IMR-90 (cell line): ENCODE measurements at regions not wholly inside any gene's neighbourhood (a gene's known extent, or its start where the extent isn't known, plus 50 kb on each side); places are given as distances from the start of the nearest gene placed in this dataset.

Source experiments
- ATAC-seq: fragments of 200-7000 bp; cut with Tn5 transposase; 2 replicates; pipeline ENCODE4 v1.9.1; 2020; ENCODE audit warnings: low read depth, mild to moderate bottlenecking, moderate library complexity
- BruUV-seq: library from RNA; stranded (reverse); fragments of 400-500 nt; replicated peaks from 2 replicates; lab custom pipeline; 2021; lab: Mats Ljungman, UMichigan
- CTCF ChIA-PET: fragments of 300-600 bp; formaldehyde crosslinking; extraction: SDS; loops from one replicate; lab custom pipeline; 2021; ENCODE audit warnings: antibody characterized with exemption; lab: Yijun Ruan, JAX
- POLR2A ChIA-PET: fragments of 300-600 bp; sonication (Branson Sonifier 250); formaldehyde crosslinking; loops from one replicate; lab custom pipeline; 2022; ENCODE audit warnings: antibody characterized with exemption; ENCODE audit not compliant: unreplicated experiment; lab: Charles Lee
- DNase-seq: peaks from one replicate; pipeline ENCODE4 v3.0.0; 2013
- H2AFZ ChIP-seq: replicated peaks from 2 replicates; pipeline ENCODE3; 2013; ENCODE audit warnings: low read length, mild to moderate bottlenecking; ENCODE audit not compliant: poor library complexity
- H2AK5ac ChIP-seq: 2 replicates; pipeline ENCODE4 v1.6.1; 2013; ENCODE audit warnings: low read depth, low read length, inconsistent platforms
- H2AK9ac ChIP-seq: replicated peaks from 2 replicates; pipeline ENCODE3; 2013; ENCODE audit warnings: mild to moderate bottlenecking, low read depth, low read length, moderate library complexity; ENCODE audit not compliant: poor library complexity
- H2BK120ac ChIP-seq: 2 replicates; pipeline ENCODE4 v1.6.1; 2013; ENCODE audit warnings: low read depth, low read length, inconsistent platforms
- H2BK15ac ChIP-seq: 3 replicates; pipeline ENCODE4 v1.6.1; 2013; ENCODE audit warnings: low read depth, low read length, inconsistent platforms
- H2BK20ac ChIP-seq: 2 replicates; pipeline ENCODE4 v1.6.1; 2013; ENCODE audit warnings: low read depth, mild to moderate bottlenecking, inconsistent platforms, low read length, moderate library complexity
- H2BK5ac ChIP-seq: 2 replicates; pipeline ENCODE4 v1.6.1; 2013; ENCODE audit warnings: mild to moderate bottlenecking, low read depth, low read length, inconsistent platforms; ENCODE audit not compliant: poor library complexity, severe bottlenecking
- H3K14ac ChIP-seq: replicated peaks from 2 replicates; pipeline ENCODE4 v1.6.1; 2013; ENCODE audit warnings: low read depth, low read length, inconsistent platforms
- H3K18ac ChIP-seq: 2 replicates; pipeline ENCODE4 v1.6.1; 2013; ENCODE audit warnings: low read depth, low read length, control low read depth
- H3K23ac ChIP-seq: 2 replicates; pipeline ENCODE4 v1.6.1; 2013; ENCODE audit warnings: low read depth, low read length, inconsistent platforms
- H3K27ac ChIP-seq: 2 replicates; pipeline ENCODE4 v1.5.1; 2013; ENCODE audit warnings: mild to moderate bottlenecking, control low read depth, low read length; ENCODE audit not compliant: insufficient read depth
- H3K27me3 ChIP-seq: 2 replicates; pipeline ENCODE4 v1.6.1; 2013; ENCODE audit warnings: low read length; ENCODE audit not compliant: control insufficient read depth, insufficient read depth
- H3K36me3 ChIP-seq: 2 replicates; pipeline ENCODE4 v1.6.1; 2013; ENCODE audit warnings: low read length, mixed read lengths; ENCODE audit not compliant: control insufficient read depth, insufficient read depth
- H3K4ac ChIP-seq: 2 replicates; pipeline ENCODE4 v1.6.1; 2013; ENCODE audit warnings: low read depth, low read length, inconsistent platforms
- H3K4me1 ChIP-seq: 2 replicates; pipeline ENCODE4 v1.6.1; 2013; ENCODE audit warnings: low read length, mixed read lengths; ENCODE audit not compliant: control insufficient read depth, insufficient read depth
- H3K4me2 ChIP-seq: 2 replicates; pipeline ENCODE4 v1.6.1; 2013; ENCODE audit warnings: low read depth, mild to moderate bottlenecking, control low read depth, low read length, moderate library complexity
- H3K4me3 ChIP-seq: 2 replicates; pipeline ENCODE4 v1.5.1; 2013; ENCODE audit warnings: low read depth, mild to moderate bottlenecking, control low read depth, low read length, moderate library complexity; ENCODE audit not compliant: insufficient read depth
- H3K56ac ChIP-seq: 2 replicates; pipeline ENCODE4 v1.6.1; 2013; ENCODE audit warnings: low read length, inconsistent platforms; ENCODE audit not compliant: insufficient read depth; ENCODE audit errors: extremely low read depth
- H3K79me1 ChIP-seq, 2 experiments: 2 replicates each; pipeline ENCODE4 v1.6.1; 2013; ENCODE audit warnings: low read length in 2 of 2, inconsistent platforms in 1 of 2, low read depth in 1 of 2
- H3K9ac ChIP-seq: 2 replicates; pipeline ENCODE4 v1.6.1; 2013; ENCODE audit warnings: low read depth, low read length, control low read depth
- H3K9me1 ChIP-seq: 2 replicates; pipeline ENCODE4 v1.6.1; 2013; ENCODE audit warnings: low read length, inconsistent platforms; ENCODE audit not compliant: insufficient read depth
- H3K9me3 ChIP-seq: 2 replicates; pipeline ENCODE4 v1.6.1; 2013; ENCODE audit warnings: low read length; ENCODE audit not compliant: control insufficient read depth, insufficient read depth
- H4K20me1 ChIP-seq: 2 replicates; pipeline ENCODE4 v1.6.1; 2013; ENCODE audit warnings: low read length, inconsistent platforms; ENCODE audit not compliant: insufficient read depth
- H4K5ac ChIP-seq: 2 replicates; pipeline ENCODE4 v1.6.1; 2013; ENCODE audit warnings: mild to moderate bottlenecking, low read depth, low read length, control low read depth
- H4K8ac ChIP-seq, 2 experiments: 2 replicates each; pipeline ENCODE4 v1.6.1; 2013; ENCODE audit warnings: low read depth in 2 of 2, low read length in 2 of 2, control low read depth in 1 of 2, inconsistent platforms in 1 of 2
- H4K91ac ChIP-seq: 2 replicates; pipeline ENCODE4 v1.6.1; 2013; ENCODE audit warnings: low read depth, low read length, inconsistent platforms; ENCODE audit not compliant: insufficient read depth
- BHLHE40 ChIP-seq: fragments of 150-350 bp; IDR thresholded peaks from 2 replicates; pipeline ENCODE4 v1.6.1; 2016; ENCODE audit warnings: mild to moderate bottlenecking, low read depth, low read length
- CEBPB ChIP-seq: IDR thresholded peaks from 2 replicates; pipeline ENCODE4 v1.6.1; 2012; ENCODE audit warnings: low read depth, low read length, improper control_type of control experiment
- CHD1 ChIP-seq: IDR thresholded peaks from 2 replicates; pipeline ENCODE4 v1.6.1; 2012; ENCODE audit warnings: low read depth, low read length, improper control_type of control experiment
- FOS ChIP-seq: fragments of 150-350 bp; IDR thresholded peaks from 2 replicates; pipeline ENCODE4 v1.6.1; 2016; ENCODE audit warnings: low read depth, low read length
- MAFK ChIP-seq: IDR thresholded peaks from 2 replicates; pipeline ENCODE4 v1.6.1; 2012; ENCODE audit warnings: low read depth, low read length, improper control_type of control experiment
- MAZ ChIP-seq: IDR thresholded peaks from 2 replicates; pipeline ENCODE4 v1.6.1; 2012; ENCODE audit warnings: low read depth, mild to moderate bottlenecking, low read length, improper control_type of control experiment, moderate library complexity, borderline replicate concordance
- MXI1 ChIP-seq: IDR thresholded peaks from 2 replicates; pipeline ENCODE4 v1.6.1; 2012; ENCODE audit warnings: low read depth, mild to moderate bottlenecking, low read length, moderate library complexity, borderline replicate concordance
- NFE2L2 ChIP-seq: fragments of 150-350 bp; IDR thresholded peaks from 2 replicates; pipeline ENCODE4 v1.6.1; 2016; ENCODE audit warnings: low read depth, mild to moderate bottlenecking, low read length
- POLR2A ChIP-seq: IDR thresholded peaks from 2 replicates; pipeline ENCODE4 v1.6.1; 2012; ENCODE audit warnings: mild to moderate bottlenecking, low read depth, low read length
- RAD21 ChIP-seq: IDR thresholded peaks from 2 replicates; pipeline ENCODE4 v1.6.1; 2012; ENCODE audit warnings: low read length, improper control_type of control experiment
- RCOR1 ChIP-seq: IDR thresholded peaks from 2 replicates; pipeline ENCODE4 v1.6.1; 2012; ENCODE audit warnings: mild to moderate bottlenecking, low read length, improper control_type of control experiment; ENCODE audit not compliant: insufficient replicate concordance
- RFX5 ChIP-seq: IDR thresholded peaks from 2 replicates; pipeline ENCODE4 v1.8.0; 2012; ENCODE audit warnings: low read depth, mild to moderate bottlenecking, low read length, moderate library complexity
- SMC3 ChIP-seq: fragments of 150-350 bp; IDR thresholded peaks from 2 replicates; pipeline ENCODE4 v1.6.1; 2016; ENCODE audit warnings: low read depth, mild to moderate bottlenecking, antibody characterized with exemption, low read length, moderate library complexity
- WGBS, 2 experiments: methylation state at CpG; one replicate each; pipeline versions ENCODE4 v1.1.5 to v1.1.7; 2013; ENCODE audit warnings: missing lambda C conversion rate in 2 of 2; ENCODE audit not compliant: insufficient read length in 1 of 2; ENCODE audit errors: extremely low coverage in 2 of 2; 5-methylcytosine and 5-hydroxymethylcytosine counted together
- dilution Hi-C: fragments of 300-500 bp; cut with HindIII; formaldehyde crosslinking; loops from one replicate; pipeline ENCODE4 v1.14.3; 2018; ENCODE audit warnings: low sequenced_read_pairs; ENCODE audit not compliant: unreplicated experiment
- in situ Hi-C: fragments of 300-500 bp; cut with MboI; formaldehyde crosslinking; loops from 3 replicates; pipeline ENCODE4 v1.14.3; 2019; ENCODE audit warnings: low sequenced_read_pairs, inconsistent platforms, mixed read lengths
- intact Hi-C: fragments of 100-400 bp; cut with micrococcal nuclease; formaldehyde crosslinking; loops from 2 replicates; pipeline ENCODE4 v1.10.0; 2022
- TF ChIP-seq, protein P1 (sequence below): fragments of 150-350 bp; IDR thresholded peaks from 2 replicates; pipeline ENCODE4 v1.6.1; 2017; ENCODE audit warnings: mild to moderate bottlenecking, antibody characterized with exemption, low read length, low read depth
- TF ChIP-seq, protein P2 (sequence below): conservative IDR thresholded peaks from 2 replicates; pipeline ENCODE4 v1.5.1; 2012; ENCODE audit warnings: mild to moderate bottlenecking, low read depth, low read length, improper control_type of control experiment
- TF ChIP-seq, protein P3 (sequence below): fragments of 150-350 bp; IDR thresholded peaks from 2 replicates; pipeline ENCODE4 v1.6.1; 2016; ENCODE audit warnings: low read depth, mild to moderate bottlenecking, low read length, moderate library complexity, borderline replicate concordance

DNA sequence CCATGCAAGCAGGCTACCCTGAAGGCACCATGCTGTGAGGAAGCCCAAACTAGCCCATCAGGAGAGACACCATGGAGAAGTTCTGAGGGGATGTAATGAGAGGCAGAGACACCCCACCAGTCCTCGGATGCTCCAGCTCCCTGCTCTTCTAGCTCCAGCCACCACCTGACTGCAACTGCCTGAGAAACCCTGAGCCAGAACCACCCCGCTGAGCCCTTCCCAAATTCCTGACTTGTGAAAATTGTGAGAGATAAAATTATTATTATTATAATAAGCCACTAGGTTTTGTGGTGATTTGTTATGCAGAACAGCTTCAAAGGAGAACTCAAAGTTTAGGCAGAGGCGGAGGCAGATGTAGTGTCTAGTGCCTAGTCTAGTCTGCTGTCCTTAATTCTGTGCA is 67.1 kb upstream of the HK2 start:
- whole genome bisulfite sequencing, 2 experiments, result 100% methylated on average over 1 of the region's 3 CpGs; no CpG with 5 or more reads in 1 of the 2 experiments

More for the DNA sequence above, 67.1 kb upstream of the HK2 start:
- peak overlapping the region; percentile 100 for H2BK20ac ChIP-seq
- ChIA-PET POLR2A (no interaction called here), CTCF (interaction anchor here (0.6 kb wide), 1 partner anchor 421 kb away, joined by 3 read pairs; no protein-coding TSS in a partner anchor)
- no peak overlapping the region for H2AK9ac ChIP-seq
- H2BK120ac ChIP-seq, result peak overlapping the region; percentile 98
- no peaks in the 10 kb centered on the region for H3K79me1 ChIP-seq
- in situ Hi-C loops (no loop called here), intact Hi-C loops (no loop called here), dilution Hi-C loops (no loop called here)
- H3K9ac ChIP-seq, result no peak overlapping the region
- H2AFZ ChIP-seq, result no peak overlapping the region
- no peaks in the 10 kb centered on the region for H4K20me1 ChIP-seq
- no peak overlapping the region for H3K4me3 ChIP-seq
- no peak overlapping the region for H3K27ac ChIP-seq
- H3K9me3 ChIP-seq, result no peaks in the 10 kb centered on the region
- peak overlapping the region; percentile 49 for H3K18ac ChIP-seq
- H3K23ac ChIP-seq, result peak overlapping the region; percentile 28
- H2BK5ac ChIP-seq, result no peak overlapping the region
- H3K14ac ChIP-seq, result peak overlapping the region; percentile 93; the same call in 1 of the 2 replicates
- peak overlapping the region; percentile 94 for H3K4ac ChIP-seq
- H4K8ac ChIP-seq, result peak overlapping the region; percentile 11 to 88; a peak in 2 of 4 replicates
- DNase-seq (no peak), ATAC-seq (no peak)
- H2BK15ac ChIP-seq, result peak overlapping the region; percentile 81; the same call in 2 of the 3 replicates
- BruUV-seq, result no TSS peak
- H3K4me1 ChIP-seq, result peaks cover 26% of the 10 kb centered on the region
- peak overlapping the region; percentile 46; the same call in 1 of the 2 replicates for H4K91ac ChIP-seq
- peak overlapping the region; percentile 37; the same call in 1 of the 2 replicates for H4K5ac ChIP-seq
- peak overlapping the region; percentile 83 for H2AK5ac ChIP-seq
- H3K56ac ChIP-seq, result no peak overlapping the region
- TF ChIP-seq NFE2L2 (no peak), FOS (no peak), CHD1 (no peak), SMC3 (no peak), RFX5 (no peak), CEBPB (no peak), POLR2A (no peak), RAD21 (no peak), MAZ (no peak), BHLHE40 (no peak), MXI1 (no peak), MAFK (no peak), RCOR1 (no peak)
- TF ChIP-seq, protein P1, sequence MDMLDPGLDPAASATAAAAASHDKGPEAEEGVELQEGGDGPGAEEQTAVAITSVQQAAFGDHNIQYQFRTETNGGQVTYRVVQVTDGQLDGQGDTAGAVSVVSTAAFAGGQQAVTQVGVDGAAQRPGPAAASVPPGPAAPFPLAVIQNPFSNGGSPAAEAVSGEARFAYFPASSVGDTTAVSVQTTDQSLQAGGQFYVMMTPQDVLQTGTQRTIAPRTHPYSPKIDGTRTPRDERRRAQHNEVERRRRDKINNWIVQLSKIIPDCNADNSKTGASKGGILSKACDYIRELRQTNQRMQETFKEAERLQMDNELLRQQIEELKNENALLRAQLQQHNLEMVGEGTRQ, result no peak
- TF ChIP-seq, protein P2, sequence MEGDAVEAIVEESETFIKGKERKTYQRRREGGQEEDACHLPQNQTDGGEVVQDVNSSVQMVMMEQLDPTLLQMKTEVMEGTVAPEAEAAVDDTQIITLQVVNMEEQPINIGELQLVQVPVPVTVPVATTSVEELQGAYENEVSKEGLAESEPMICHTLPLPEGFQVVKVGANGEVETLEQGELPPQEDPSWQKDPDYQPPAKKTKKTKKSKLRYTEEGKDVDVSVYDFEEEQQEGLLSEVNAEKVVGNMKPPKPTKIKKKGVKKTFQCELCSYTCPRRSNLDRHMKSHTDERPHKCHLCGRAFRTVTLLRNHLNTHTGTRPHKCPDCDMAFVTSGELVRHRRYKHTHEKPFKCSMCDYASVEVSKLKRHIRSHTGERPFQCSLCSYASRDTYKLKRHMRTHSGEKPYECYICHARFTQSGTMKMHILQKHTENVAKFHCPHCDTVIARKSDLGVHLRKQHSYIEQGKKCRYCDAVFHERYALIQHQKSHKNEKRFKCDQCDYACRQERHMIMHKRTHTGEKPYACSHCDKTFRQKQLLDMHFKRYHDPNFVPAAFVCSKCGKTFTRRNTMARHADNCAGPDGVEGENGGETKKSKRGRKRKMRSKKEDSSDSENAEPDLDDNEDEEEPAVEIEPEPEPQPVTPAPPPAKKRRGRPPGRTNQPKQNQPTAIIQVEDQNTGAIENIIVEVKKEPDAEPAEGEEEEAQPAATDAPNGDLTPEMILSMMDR, result no peak
- TF ChIP-seq, protein P3, sequence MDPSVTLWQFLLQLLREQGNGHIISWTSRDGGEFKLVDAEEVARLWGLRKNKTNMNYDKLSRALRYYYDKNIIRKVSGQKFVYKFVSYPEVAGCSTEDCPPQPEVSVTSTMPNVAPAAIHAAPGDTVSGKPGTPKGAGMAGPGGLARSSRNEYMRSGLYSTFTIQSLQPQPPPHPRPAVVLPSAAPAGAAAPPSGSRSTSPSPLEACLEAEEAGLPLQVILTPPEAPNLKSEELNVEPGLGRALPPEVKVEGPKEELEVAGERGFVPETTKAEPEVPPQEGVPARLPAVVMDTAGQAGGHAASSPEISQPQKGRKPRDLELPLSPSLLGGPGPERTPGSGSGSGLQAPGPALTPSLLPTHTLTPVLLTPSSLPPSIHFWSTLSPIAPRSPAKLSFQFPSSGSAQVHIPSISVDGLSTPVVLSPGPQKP, result no peak
- no peaks in the 10 kb centered on the region for H3K27me3 ChIP-seq
- no peaks in the 10 kb centered on the region for H3K36me3 ChIP-seq
- peaks cover 27% of the 10 kb centered on the region for H3K9me1 ChIP-seq
- no peak overlapping the region for H3K4me2 ChIP-seq
